Stromal cell of bone marrow (primary cell): ENCODE measurements at regions not wholly inside any gene's neighbourhood (a gene's known extent, or its start where the extent isn't known, plus 50 kb on each side); places are given as distances from the start of the nearest gene placed in this dataset.
"Not testable (repeated sequence)": the region's sequence is repeated elsewhere in the genome, so short reads cannot be mapped to it uniquely, and the experiment has no call there.

ENCODE experiments used
- DNase-seq: peaks from one replicate; pipeline ENCODE4 v3.0.0-alpha.2; 2012; ENCODE audit warnings: low read depth

DNA sequence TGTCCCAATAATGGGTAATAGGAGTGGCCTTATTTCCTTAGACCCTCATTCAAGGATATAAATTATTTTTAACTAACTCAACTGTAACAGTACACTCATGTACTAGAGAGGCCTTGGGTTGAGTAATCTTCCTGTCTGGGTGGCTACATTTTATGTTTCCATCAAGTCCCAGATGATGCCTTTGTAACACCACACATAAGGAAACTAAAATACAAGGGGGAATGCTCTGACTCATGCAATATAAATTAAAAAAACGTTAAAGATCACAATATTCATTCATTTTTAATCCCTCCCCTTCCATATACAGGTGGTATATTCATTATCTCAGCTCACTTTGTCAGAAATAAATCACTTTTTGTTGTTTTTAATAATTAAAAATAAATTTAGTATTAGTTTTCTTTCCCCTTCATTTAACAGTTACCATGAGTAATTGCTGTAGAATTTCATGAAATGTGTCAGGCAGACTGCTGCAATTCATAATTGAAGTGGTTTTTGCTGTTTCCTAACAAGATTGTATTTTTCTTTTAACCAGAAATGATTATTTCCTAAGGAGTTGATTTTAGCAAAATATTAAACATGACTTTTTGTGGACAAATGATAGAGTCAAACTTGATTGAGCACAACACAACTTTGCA, 1403.6 kb downstream of the SUCLG1 start:
- DNase-seq = peak; percentile 66

DNA sequence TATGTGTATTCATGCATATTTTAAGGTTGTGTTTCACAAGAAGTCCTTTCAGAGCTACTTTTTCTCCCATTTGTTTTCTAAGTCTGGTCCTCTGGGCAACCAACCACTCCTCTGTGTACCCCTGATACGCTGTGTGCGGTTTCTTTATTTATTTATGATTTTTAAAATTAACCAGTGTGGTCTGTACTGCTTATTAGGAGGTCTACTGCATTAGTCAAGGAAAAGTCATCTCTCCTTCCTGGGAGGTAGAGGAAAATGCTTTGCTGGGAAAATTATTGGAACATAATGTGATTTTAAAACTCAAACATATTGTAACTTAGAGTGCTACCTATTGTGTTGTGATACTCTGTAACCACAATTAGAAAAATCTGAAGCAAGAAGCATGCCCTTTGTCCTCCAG, 1404.3 kb downstream of the SUCLG1 start:
- DNase-seq = no peak

DNA sequence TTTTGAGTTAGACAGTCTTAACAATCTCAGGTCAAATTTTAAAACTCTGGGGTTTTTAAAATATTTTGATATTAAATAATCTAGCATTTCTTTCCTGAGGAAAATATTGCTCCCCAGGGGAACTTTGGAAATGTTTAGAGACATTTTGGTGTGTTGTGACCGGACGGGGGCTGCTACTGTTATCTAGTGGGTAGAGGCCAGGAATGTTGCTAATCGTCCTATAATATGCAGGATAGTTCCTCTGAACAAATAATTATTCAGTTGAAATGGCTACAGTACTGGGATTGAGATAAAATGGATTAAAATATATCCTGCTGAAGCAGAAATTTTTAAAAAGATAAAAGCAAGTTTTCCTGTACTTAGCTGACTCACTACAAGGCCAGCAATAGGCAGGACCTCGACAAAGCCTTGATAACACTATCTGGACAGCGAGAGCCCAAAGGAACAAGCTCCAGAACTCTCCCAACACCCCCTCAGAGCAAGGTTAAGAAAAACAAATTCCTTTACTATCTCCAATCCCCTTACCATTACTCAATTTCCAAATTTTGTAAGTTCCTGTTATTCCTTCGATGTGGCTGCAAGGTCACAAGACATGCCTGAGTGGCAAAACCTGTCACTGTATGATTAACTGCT, 1407.4 kb downstream of the SUCLG1 start:
- no peak for DNase-seq

DNA sequence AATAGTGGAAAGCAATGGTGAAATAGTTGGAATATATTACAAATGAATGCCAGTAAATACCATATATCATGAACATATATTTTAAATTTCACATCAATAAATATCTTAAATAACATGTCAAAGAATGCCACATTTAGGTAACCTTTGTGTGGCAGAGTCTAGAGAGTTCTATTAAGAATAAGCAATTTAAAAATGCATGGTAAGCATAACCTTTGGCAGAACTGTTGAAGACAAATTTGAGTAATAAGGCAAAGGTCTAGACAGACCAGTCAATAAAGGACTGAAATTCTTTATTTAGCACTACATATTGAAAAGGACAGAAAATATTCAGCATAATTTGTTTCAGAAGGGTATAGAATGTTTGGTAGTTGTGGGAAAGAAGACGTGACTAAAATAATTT, 1417.0 kb downstream of the SUCLG1 start:
- no peak for DNase-seq

DNA sequence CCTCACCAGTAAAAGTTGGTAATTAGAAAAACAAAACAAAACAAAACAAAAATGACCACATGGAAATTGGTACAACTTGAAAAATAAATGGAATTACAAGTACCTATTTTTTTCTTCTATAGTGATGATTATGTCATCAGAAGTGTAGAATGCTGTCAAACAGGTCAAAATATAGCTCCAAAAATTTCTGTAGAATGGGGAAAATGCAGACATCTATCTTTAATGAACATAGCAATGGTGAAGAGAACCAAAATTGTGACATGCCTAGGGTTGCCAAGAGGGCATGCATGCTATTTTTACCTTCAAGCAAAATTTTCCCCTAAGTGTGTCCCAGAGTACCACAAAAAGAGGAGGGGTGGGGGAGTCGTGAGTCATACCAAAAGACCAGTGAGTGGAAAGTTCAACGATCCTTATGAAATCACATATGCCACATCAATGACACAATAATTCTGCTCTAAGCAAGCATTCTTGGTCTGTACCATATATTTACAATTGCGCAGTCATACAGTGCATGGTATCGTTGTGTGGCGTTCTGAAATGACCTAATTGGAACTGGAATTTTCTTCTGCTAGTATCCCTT, 1436.4 kb downstream of the SUCLG1 start:
- DNase-seq = peak; percentile 11

DNA sequence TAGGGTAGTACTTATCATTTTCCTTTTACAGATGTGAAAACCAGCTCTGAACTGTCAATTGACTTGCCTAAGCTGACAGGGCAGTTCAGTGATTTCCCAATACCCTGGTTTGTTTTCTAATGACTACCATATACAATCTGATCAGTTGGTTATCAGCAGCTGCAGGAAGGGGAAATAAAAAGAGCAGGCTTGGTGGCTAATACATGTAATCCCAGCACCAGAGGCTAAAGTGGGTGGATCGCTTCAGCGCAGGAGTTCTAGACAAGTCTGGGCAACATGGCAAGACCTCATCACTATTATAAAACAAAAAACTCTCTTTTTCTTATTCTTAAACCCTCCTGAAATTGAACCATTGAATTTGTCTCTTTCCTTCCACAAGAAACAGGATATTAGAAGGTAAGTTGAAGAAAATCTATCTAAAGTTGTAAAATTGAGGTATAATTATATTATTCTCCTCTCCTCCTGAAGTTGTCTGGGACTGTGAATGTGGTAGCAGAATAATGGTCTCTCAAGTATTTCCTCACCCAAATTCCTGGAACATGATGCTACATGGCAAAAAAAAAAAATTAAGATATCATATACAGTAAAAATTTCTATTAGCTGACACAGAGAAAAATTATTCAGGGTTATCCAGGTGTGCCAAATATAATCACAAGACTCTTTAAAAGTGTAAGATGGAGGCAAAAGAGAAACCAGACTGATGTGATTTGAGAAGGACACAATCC, 1441.6 kb downstream of the SUCLG1 start:
- no peak for DNase-seq

DNA sequence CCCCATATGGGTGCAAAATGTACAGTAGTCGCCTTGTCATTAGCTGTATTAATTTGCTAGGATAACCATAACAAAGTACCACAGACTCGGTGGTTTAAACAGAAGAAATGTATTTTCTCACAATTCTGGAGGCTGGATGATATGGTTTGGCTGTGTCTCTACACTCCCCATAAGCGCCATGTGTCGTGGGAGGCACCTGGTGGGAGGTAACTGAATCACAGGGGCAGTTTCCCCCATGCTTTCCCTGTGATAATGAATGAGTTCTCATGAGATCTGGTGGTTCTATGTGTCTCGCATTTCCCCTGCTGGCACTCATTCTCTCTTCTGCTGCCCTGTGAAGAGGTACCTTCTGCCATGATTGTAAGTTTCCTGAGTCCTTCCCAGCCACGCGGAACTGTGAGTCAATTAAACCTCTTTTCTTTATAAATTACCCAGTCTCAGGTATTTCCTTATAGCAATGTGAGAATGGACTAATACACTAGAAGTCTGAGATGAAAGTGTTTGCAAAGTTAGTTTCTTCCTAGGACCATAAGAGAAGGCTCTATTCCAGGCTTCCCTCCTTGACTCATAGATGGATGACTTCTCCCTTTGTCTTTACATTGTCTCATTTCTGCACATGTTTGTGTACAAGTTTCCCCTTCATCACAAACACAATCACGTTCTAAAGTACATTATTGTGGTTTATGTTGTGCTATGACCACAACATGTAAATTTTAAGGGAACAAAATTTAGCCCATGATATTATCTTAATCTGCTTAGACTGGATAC, 1442.6 kb downstream of the SUCLG1 start:
- DNase-seq = no peak

DNA sequence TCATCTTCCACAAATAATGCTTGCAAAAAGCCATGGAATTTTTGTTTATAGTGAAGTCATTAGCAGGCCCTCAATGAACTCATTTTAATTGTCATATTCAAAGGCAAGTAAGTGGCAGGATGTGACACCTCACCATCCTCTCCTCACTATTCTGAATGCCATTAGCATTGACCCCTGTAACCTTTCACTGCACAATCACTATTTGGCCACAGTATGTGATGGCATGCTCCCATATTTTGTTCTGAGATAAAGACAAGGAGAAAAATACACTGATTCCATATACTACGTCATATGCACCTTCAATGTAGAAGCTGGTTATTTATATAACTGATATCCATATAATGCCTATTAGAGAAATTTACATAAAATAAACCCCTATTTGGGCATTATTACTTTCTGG, 1443.2 kb downstream of the SUCLG1 start:
- DNase-seq = no peak

DNA sequence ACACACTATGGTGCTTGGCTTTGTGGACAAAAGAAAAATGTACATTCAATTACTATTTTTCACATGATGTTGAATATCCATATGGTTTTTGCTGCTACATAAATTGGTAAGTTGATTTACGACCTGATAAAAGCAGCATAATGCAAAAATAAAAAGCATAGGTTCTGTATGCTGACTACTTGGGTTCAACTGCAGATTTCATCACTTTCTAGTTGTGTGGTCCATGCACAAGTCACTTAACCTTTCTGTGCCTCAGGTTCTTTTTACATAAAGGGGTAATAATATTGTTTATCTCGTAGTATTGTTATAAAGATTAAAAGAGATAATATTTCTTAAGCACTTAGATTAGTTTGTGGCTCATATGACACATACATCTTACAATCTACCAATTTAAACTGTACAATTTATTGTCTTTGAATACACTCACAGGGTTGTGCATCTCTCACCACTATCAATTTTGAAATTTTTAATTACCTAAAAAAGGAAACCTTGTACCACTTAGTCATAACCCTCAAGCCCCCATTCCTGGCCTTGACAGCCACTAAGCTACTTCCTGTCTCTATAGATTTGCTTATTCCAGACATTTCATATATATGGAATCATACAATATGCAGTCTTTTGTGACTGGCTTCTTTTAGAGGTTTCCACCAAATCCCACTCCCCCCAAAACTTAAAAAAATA, 1443.9 kb downstream of the SUCLG1 start:
- no peak for DNase-seq

DNA sequence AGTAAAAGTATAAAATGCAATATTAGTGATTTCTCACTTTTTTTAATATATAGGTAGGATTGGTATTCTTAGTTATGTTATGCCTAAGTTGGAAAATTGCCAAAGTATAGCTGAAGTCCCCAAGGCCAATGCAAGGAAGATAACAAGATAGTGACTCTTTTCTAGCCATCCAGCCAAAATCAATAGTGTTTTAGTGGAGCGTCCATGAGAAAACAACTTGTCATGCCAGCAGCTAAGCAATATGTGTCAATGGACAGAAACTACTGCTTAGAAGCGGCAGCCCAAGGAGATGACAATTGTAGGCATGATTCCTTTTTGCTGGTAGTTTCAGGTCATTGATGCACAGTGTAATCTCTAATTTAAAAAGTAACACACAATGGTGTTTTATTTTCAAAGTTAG, 1444.6 kb downstream of the SUCLG1 start:
- DNase-seq = no peak

DNA sequence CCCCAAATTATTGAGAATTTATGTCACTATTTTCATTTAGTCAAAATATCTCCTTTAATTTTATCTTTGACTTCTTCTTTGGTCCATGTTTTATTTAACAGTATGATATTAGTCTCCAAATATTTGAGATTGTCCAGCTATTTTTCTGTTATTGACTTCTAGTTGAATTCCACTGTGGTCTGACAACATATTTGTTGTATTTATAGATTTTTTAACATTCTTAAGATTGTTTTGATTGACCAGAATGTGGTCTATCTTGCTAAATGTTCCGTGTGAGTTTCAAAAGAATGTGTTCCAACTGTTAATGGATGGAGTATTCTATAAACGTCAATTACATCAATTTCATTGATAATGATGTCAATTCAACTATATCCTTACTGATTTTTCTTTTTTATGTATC, 1452.1 kb downstream of the SUCLG1 start:
- peak; percentile 11 for DNase-seq

DNA sequence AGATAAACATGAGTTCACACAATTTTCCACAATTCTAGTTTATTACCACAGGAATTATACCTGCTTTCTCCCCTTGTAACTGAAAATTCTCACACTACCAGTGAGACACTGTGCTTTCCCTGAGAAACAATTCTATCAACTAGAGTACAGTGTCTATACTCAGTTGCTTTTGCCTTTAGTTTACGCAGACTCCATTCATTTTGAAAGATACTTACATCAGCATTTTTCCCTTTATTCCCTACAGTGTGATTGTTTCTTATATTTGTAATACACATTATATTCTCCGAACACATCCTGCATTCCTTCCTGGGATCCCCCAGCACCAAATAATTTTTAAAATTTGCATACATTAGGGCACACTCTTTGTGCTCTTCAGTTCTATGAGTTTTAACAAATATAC, 1455.5 kb downstream of the SUCLG1 start:
- no peak for DNase-seq

DNA sequence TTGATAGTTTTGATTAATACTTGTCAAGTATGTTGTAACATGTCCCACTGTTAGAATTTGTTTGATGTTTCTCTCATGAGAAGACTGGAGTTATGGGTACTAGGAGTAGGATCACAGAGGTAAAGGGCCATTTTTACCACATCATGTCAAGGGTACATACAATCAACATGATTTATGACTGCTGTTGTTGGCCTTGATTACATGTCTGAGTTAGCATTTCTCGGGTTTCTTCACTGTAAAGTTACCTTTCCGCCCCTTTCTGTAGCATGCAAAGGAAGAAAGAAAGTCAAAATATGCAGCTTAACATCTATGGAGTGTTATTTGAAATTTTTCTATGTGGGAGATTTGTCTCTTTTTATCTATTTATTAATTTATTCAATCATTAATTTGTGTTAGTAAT, 1456.4 kb downstream of the SUCLG1 start:
- DNase-seq = no peak

DNA sequence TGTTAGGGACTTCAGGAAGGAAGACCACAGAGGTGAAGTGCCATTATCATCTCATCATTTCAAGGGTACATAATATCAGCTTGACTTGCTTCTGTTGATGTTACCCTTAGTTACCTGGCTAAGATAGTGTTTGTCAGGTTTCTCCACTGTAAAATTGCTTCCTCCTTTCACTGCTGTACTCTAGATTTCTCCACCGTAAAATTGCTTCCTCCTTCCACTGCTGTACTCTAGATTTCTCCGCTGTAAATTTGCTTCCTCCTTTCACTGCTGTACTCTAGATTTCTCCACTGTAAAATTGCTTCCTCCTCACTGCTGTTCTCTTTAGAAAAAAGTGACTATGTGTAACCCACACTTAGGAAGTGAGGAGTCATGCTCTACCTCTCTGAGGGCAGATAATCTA, 1460.3 kb downstream of the SUCLG1 start:
- DNase-seq = no peak

DNA sequence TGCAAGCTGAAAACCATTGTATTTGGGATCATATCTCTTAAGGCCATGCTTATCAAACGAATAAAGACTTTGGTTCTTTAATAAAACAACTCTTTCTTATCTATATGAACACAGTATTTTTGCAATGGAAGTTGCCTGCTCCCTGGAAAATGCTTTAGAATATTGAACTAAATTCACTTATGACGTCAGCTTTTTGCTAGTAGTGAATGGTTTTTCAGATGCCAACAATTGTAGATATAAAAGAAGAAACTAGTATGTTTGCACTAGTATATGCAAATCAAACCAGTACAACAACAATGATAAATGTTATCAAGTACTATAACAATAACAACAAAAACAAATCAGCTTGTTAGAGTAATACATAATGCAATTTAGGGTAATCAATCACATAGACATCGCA, 1462.9 kb downstream of the SUCLG1 start:
- no peak for DNase-seq

DNA sequence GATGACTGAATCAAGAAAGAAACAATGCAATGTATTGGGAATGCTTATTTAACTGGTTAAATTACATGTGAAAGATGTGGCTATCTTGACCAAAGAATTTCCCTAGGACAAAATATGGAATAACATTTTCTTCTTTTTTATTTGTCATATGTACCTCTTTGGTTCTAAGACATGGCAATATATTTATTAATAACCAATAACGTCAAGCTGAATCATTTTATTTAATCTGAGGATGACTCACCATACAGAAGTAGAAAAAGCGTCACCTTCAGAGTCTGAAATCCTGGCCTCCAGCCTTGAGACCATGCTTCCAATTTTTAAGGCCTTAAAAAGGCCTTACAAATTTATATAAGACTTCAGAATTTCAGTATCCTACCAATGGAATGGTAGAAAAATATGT, 1464.9 kb downstream of the SUCLG1 start:
- DNase-seq = no peak

DNA sequence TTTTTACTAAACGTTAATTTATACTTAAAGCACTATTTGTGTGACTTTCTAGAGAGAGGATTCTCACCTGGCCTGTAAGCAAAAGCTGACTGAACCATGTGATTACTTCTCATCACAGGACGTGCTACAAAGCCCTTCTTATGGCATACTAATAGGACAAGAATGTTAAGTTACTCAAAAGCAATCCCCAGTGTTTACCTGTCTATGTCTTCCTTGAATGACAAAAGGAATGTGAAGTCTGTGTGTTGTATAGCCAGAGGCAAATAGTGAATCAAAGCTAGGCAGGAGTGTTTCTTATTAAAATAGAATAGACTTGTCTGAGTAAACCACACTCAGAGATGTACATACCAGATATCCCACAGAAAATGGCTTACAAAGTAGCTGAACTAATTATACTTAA, 1465.5 kb downstream of the SUCLG1 start:
- no peak for DNase-seq

DNA sequence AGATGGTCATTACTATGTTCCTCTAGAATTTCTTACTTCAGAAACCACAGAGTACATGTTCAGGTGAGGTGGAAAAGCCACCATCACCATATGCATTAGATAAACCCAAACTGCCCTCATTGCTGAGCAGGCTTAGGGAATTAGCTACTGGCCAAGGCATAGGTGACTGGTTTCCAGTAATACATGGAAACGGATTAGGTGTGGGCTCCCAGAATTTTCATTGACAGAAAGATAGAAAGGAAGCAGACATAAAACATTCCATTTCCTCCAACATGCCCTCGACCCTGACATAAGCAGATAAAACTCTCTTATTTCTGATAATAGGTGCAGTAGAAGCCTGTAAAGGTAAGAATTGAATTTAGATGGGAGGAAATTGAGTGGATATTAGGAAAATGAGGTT, 1466.1 kb downstream of the SUCLG1 start:
- DNase-seq = no peak

DNA sequence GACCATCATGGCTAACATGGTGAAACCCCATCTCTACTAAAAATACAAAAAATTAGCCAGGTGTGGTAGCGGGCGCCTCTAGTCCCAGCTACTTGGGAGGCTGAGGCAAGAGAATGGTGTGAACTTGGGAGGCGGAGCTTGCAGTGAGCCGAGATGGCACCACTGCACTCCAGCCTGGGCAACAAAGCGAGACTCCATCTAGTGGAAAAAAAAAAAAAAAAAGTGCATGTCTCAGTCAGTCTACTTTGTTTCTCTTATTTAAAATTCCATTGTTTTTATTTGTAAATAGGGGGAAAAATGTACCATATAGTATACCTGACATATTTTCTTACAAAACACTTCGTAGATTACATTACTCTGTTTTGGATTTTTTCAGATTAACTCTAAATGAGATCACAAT, 1471.4 kb downstream of the SUCLG1 start:
- not testable (repeated sequence) for DNase-seq

DNA sequence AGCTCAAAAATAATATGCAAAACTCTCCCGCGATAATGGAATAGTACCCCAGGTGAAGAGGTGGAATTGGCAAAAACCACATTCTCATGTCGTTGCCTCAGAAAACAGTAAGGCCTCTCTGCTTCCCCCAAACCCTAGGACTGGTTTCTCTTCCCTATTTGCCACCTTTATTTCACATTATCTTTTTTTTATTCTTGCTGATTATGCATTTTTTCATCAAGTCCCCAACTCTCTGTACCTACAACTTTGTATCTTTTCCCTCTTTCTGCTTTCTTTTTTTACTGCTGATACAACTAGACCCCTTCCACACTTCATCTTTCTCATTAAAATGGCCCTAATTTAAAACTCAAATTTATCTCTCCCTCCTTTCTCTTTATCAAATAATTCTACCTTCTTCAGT, 1472.2 kb downstream of the SUCLG1 start:
- DNase-seq = no peak

DNA sequence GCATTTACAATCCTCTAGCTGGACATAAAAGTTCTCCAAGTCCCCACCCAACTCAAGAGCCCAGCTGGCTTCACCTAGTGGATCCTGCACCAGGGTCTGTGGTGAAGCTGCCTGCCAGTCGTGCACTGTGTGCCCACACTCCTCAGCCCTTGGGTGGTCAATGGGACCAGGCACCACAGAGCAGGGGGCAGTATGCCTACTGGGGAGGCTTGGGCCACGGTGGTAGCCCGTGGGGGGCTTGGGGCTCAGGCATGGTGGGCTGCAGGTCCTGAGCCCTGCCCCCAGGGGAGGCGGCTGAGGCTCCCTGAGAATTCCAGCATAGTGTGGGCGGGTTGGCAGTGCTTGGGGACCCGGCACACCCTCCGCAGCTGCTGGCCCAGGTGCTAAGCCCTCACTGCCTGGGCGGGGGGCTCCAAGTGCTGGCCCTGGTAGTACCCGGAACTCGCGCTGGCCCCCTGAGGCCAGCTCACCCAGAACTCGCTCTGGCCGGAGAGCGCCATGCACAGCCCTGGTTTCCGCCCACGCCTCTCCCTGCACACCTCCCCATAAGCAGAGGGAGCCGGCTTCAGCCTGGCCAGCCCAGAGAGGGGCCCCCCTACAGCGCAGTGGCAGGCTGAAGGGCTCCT, 1473.4 kb downstream of the SUCLG1 start:
- DNase-seq = no peak
